Bronchial epithelial cell (primary cell): ENCODE measurements at regions not wholly inside any gene's neighbourhood (a gene's known extent, or its start where the extent isn't known, plus 50 kb on each side); places are given as distances from the start of the nearest gene placed in this dataset.

Source experiments
- DNase-seq: peaks from one replicate; pipeline ENCODE4 v3.0.0-alpha.2; 2010; ENCODE audit warnings: low read depth
- FAIRE-seq: peaks from 2 replicates; lab custom pipeline; 2011; peaks lifted over from hg19 to GRCh38; lab: Jason Lieb, UNC
- H3K27me3 ChIP-seq: 2 replicates; pipeline ENCODE4 v1.5.1; 2011; ENCODE audit warnings: low read length; ENCODE audit not compliant: control insufficient read depth, insufficient read depth
- H3K36me3 ChIP-seq: 2 replicates; pipeline ENCODE4 v1.5.1; 2011; ENCODE audit warnings: low read length; ENCODE audit not compliant: control insufficient read depth, insufficient read depth
- H3K4me3 ChIP-seq: 2 replicates; pipeline ENCODE4 v1.5.1; 2011; ENCODE audit warnings: mild to moderate bottlenecking, low read depth, low read length, control low read depth
- TF ChIP-seq, protein P1 (sequence below): IDR thresholded peaks from 2 replicates; pipeline ENCODE4 v1.5.1; 2011; ENCODE audit warnings: mild to moderate bottlenecking, moderate library complexity, low read length, control low read depth, inconsistent platforms; ENCODE audit not compliant: insufficient read depth, severe bottlenecking

GRCh38 chr14:37899365-37899764, 303.9 kb downstream of the TTC6 start:
- Histone ChIP-seq H3K4me3 (no peak overlapping the region), H3K36me3 (no peaks in the 10 kb centered on the region), H3K27me3 (no peaks in the 10 kb centered on the region)
- FAIRE-seq = peak; percentile 40
- TF ChIP-seq, protein P1, sequence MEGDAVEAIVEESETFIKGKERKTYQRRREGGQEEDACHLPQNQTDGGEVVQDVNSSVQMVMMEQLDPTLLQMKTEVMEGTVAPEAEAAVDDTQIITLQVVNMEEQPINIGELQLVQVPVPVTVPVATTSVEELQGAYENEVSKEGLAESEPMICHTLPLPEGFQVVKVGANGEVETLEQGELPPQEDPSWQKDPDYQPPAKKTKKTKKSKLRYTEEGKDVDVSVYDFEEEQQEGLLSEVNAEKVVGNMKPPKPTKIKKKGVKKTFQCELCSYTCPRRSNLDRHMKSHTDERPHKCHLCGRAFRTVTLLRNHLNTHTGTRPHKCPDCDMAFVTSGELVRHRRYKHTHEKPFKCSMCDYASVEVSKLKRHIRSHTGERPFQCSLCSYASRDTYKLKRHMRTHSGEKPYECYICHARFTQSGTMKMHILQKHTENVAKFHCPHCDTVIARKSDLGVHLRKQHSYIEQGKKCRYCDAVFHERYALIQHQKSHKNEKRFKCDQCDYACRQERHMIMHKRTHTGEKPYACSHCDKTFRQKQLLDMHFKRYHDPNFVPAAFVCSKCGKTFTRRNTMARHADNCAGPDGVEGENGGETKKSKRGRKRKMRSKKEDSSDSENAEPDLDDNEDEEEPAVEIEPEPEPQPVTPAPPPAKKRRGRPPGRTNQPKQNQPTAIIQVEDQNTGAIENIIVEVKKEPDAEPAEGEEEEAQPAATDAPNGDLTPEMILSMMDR = no peak
- DNase-seq = no peak

DNA sequence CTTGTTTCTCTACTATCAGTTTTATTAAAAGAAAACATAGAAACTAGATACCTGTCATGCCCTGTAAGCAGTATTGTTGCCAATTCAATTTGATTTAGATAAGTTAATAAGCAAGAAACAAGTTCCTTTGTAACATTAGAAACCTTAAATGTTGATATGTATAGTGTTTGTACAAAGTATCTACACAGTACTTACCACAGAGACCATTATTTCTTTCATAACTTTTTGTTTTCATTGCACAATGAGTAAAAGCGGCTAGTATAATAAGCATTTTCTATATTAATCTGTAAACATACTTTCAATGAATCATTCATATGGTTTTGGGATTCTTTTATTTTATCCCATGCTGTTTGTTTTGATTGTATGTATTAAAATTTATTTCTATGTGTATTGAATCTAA, 305.1 kb downstream of the TTC6 start:
- H3K36me3 ChIP-seq = no peaks in the 10 kb centered on the region
- FAIRE-seq (no peak), DNase-seq (peak; percentile 10)
- TF ChIP-seq, protein P1 = no peak
- H3K27me3 ChIP-seq = no peaks in the 10 kb centered on the region
- no peak overlapping the region for H3K4me3 ChIP-seq

DNA sequence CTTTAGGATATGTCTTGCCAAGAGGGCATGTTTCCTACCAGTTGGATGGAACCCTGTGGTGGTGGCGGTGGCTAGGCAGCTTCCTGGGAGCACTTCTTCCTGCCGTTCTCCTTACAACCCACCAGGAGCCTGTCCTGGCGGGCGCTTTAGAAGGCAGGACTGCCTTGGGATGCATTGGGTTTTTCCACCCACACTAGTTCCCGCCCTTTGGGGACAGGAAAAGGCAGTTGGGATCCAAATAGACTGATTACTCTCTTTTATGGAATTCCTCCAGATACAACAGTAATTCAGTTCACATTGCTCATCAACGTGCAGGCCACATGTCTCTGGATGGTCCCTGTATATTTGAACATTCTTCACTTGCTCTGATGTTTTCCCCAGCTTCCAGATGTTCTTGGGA, 305.7 kb upstream of the SSTR1 start:
- H3K36me3 ChIP-seq = no peaks in the 10 kb centered on the region
- H3K4me3 ChIP-seq = no peak overlapping the region
- no peaks in the 10 kb centered on the region for H3K27me3 ChIP-seq
- DNase-seq = no peak
- TF ChIP-seq, protein P1 = no peak
- FAIRE-seq = no peak

DNA sequence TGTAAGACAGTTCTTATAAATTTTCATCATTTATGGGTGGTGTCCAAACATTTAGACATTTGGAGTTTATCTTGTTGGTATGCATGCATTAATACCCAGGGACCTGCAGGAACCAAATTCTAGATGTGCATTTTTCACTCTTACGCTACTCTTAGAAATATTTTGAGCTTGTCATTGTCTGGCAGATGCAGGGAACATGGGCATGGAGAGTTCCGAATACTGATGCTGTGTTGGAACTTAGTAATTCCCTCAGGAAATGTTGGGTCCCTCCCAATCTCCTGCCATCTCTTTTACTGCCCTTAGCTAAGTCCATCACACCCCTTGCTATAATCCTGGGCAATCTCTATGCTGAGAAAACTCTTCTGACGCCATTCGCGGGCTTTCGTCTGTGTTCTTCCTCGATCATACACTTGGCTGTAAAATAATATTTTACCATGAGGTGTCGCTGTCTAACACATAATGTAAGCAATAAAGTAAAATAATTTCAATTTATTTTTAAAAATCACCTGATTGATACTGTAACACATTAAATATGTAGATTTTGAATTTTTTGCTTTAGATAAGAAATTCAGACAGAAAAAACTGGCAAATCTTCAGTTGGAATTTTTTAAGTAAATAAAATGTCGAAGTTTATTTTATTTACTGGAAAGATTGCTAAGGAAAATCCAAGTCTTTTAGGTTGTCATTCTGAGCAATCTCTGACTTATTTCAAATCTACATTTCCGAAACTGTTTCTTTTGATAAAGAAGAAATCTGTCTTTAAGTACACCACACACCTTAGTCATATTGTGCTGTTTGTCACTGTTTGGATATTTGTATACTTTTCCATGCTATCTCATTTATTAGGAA, 304.1 kb upstream of the SSTR1 start:
- Histone ChIP-seq H3K27me3 (no peaks in the 10 kb centered on the region), H3K36me3 (no peaks in the 10 kb centered on the region), H3K4me3 (no peak overlapping the region)
- FAIRE-seq (no peak), DNase-seq (peak; percentile 49)
- TF ChIP-seq, protein P1 = no peak

DNA sequence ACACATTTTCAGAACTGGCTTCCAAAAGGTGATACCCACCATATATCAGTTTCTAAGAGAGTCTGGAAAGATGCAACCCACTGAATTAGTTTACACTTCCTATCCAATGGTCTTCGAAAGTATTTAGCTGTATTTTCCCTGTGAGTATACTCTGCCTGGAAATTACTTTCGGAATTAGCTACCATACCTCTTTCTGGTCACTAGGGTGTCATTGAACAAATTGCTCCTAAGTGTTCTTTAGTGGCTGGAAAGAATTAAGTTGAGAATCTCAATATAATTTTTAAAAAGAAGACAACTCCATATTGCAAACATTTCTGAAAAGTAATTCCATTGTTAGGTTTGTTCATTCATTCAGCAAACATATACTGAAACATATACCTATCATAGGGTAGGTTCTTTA, 283.1 kb upstream of the SSTR1 start:
- DNase-seq = no peak
- TF ChIP-seq, protein P1 = no peak
- Histone ChIP-seq H3K4me3 (no peak overlapping the region), H3K36me3 (no peaks in the 10 kb centered on the region), H3K27me3 (no peaks in the 10 kb centered on the region)
- FAIRE-seq = no peak
